ENCODE measurements at regions not wholly inside any gene's neighbourhood (a gene's known extent, or its start where the extent isn't known, plus 50 kb on each side); places are given as distances from the start of the nearest gene placed in this dataset.

DNA sequence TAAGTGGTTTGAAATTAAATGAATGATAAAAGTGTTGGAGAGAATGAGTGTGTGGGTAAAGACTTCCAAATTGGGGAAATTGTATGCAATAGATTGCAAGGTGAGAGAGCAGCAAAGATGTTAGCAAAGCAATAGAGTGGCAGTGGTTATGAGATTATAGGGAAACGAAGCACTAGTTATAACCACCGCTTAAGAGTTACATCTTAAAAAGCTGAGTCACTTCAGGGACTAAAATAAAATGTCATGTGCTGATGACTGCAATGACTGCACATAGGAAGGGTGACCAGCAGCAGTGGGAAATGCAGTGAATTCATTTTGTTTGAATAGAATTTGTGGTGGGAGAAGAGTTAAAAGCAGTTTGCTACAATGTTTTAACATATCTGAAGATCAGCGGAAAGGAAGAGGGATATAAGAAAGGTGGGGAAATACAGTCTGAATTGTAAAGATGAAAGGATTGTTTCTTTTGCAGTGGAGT, 127.3 kb downstream of the RAP2B start:
- no peak overlapping the region for H3K9ac ChIP-seq (ENCODE audit: low read depth, low read length)
- no peak overlapping the region for H3K4me3 ChIP-seq (ENCODE audit: low read depth, low read length)
- H3K4me1 ChIP-seq (ENCODE audit: control insufficient read depth, insufficient read depth, low read length), result peaks cover 3% of the 10 kb centered on the region
- H3K36me3 ChIP-seq (ENCODE audit: control insufficient read depth, insufficient read depth, low read length), result no peaks in the 10 kb centered on the region
- no peaks in the 10 kb centered on the region for H3K27me3 ChIP-seq (ENCODE audit: control insufficient read depth, insufficient read depth, low read length)
- no peaks in the 10 kb centered on the region for H3K9me3 ChIP-seq (ENCODE audit: control insufficient read depth, insufficient read depth, low read length)

DNA sequence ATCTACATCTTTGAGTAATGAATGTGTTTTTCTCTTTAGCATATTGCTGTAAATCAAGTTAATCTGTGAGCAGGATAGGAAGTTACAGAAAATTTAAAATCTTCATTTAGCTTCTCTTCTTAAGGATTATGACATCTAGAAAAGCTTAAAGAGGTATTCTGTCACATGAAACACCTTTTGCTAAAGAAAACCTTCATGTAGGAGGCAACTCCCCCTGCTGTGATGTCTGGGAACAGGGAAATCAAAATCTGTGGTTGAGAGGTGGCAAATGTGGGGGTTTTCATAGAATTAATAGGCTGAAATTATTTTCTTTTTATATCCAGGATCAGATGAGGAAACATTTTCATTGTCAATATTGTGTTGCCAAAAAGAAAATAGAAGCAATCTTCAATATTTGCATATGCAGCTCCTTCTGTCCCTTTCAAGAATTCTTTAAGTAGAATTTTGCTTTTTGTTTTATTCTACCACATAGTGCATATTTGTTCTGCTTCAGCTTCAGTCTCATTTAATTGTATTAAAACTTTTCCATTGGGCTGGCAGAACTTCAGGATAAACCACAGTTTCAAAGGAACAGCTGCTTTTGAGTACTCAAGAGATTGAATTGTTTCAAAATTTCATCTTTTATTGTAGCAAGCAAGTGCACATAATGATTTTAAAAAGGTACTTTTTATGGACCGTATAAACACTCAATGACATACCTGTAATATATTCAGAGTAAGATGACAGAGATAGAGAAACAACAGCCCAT, 128.4 kb downstream of the RAP2B start:
- H3K9ac ChIP-seq (ENCODE audit: low read depth, low read length), result no peak overlapping the region
- H3K27me3 ChIP-seq (ENCODE audit: control insufficient read depth, insufficient read depth, low read length), result no peaks in the 10 kb centered on the region
- H3K4me3 ChIP-seq (ENCODE audit: low read depth, low read length), result no peak overlapping the region
- H3K36me3 ChIP-seq (ENCODE audit: control insufficient read depth, insufficient read depth, low read length), result no peaks in the 10 kb centered on the region
- no peaks in the 10 kb centered on the region for H3K9me3 ChIP-seq (ENCODE audit: control insufficient read depth, insufficient read depth, low read length)
- H3K4me1 ChIP-seq (ENCODE audit: control insufficient read depth, insufficient read depth, low read length), result peaks cover 3% of the 10 kb centered on the region

DNA sequence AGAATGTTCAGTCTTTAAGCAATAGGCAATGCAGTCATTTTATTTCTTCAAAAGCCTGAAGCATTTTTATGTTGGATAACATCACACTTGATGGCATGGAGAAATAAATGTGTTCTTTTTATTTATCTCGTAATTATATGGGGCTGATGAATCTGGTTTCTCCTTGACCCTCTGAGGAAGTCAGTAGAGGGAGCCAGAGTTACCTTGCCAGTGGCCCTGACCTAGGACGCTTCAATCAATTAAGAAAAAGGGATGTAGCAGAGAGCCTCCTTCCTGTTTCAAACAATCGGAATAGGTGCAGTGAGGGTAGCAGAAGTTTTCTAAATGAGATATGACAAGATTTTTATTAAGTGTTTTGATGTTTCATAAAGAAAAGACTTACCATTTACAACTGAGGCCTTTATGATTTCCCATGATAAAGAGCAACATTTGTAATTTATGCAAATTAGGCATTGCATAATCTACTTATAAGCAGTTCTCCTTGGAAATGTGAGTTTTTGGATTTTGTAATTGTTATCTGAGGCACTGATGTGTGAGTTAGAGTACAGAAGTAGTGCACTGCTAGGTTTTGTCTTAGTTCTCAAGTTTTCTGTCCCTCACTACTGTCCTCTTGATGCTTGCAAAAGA, 129.1 kb downstream of the RAP2B start:
- Histone ChIP-seq H3K36me3 (ENCODE audit: control insufficient read depth, insufficient read depth, low read length) (no peaks in the 10 kb centered on the region), H3K4me3 (ENCODE audit: low read depth, low read length) (no peak overlapping the region), H3K4me1 (ENCODE audit: control insufficient read depth, insufficient read depth, low read length) (peaks cover 3% of the 10 kb centered on the region), H3K9me3 (ENCODE audit: control insufficient read depth, insufficient read depth, low read length) (no peaks in the 10 kb centered on the region), H3K9ac (ENCODE audit: low read depth, low read length) (no peak overlapping the region), H3K27me3 (ENCODE audit: control insufficient read depth, insufficient read depth, low read length) (no peaks in the 10 kb centered on the region)

DNA sequence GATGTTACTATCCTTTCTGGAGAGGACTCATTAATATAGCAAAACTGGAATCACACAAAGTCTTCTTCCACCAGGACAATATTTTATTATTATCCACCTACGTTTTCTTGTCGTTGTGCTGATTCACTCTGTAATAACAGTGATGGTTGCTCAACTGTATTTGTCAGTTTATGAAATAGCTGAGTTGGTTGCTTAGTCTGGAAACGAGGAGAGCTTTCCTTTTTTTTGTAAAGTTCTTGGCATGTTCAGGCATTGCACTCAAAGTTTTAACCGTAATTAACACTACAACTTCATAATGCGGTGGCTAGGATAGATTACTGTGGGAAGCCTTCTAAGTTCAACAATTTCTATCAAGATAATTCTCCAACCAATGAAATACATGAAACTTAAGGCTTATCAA, 131.2 kb downstream of the RAP2B start:
- Histone ChIP-seq H3K36me3 (ENCODE audit: control insufficient read depth, insufficient read depth, low read length) (no peaks in the 10 kb centered on the region), H3K4me1 (ENCODE audit: control insufficient read depth, insufficient read depth, low read length) (peaks cover 3% of the 10 kb centered on the region), H3K4me3 (ENCODE audit: low read depth, low read length) (no peak overlapping the region), H3K27me3 (ENCODE audit: control insufficient read depth, insufficient read depth, low read length) (no peaks in the 10 kb centered on the region), H3K9ac (ENCODE audit: low read depth, low read length) (no peak overlapping the region), H3K9me3 (ENCODE audit: control insufficient read depth, insufficient read depth, low read length) (no peaks in the 10 kb centered on the region)

DNA sequence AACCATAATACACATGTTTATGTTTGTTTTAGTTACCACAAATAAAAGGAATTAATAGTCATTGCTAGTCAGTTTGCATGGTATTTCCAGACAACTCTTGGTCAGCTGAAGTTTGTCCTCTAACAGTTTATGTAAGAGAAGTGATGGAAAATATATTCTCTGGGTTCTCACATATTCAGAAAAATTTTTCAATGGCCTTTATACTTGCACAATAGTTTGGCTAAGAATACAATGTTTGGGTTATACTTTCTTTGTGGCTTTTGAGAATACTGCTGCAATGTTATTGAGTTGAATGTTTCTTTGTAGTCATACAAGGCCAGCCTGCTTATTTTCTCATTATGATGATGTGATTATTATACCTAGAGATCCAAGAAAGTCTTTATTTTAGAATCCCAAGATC, 133.9 kb downstream of the RAP2B start:
- H3K36me3 ChIP-seq (ENCODE audit: control insufficient read depth, insufficient read depth, low read length), result no peaks in the 10 kb centered on the region
- H3K4me3 ChIP-seq (ENCODE audit: low read depth, low read length), result no peak overlapping the region
- no peak overlapping the region for H3K9ac ChIP-seq (ENCODE audit: low read depth, low read length)
- no peaks in the 10 kb centered on the region for H3K27me3 ChIP-seq (ENCODE audit: control insufficient read depth, insufficient read depth, low read length)
- no peaks in the 10 kb centered on the region for H3K9me3 ChIP-seq (ENCODE audit: control insufficient read depth, insufficient read depth, low read length)
- no peaks in the 10 kb centered on the region for H3K4me1 ChIP-seq (ENCODE audit: control insufficient read depth, insufficient read depth, low read length)

DNA sequence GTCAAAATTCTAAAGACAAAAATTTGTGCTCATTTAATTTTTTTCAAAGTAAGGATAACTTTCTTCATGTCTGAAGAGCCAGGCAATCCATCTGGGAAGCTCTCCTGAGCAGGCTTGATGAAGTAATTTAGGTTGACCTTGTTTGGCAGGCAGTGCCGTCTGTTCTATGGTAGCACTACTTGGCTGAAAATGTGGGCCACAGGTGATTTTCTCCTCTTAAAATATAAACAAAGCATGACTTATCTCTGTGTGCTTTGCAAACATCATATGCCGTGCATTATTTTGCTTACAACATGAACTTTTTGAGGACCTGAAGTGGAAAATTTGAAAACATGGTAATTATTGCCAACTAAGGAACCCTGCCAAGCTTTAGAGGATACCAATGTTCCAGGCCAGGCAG, 143.2 kb downstream of the RAP2B start:
- H3K36me3 ChIP-seq (ENCODE audit: control insufficient read depth, insufficient read depth, low read length), result no peaks in the 10 kb centered on the region

DNA sequence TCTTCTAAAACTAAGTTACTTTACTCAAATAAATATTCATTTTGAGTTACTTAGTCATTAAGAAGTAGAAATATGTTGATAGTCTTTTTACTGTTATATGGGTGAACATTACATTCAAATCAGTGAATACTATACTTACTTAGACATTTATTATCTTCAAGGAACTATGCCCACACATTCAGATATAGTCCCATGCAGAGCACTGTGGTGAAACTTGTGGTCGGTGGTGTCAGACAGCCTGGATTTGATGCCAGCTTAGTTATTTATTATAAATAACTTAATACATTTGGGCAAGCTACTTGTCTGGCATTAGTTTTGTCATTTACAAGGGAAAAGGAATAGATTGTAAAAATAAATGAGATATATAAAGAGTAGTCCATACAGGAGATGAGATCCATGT, 149.5 kb downstream of the RAP2B start:
- Histone ChIP-seq H3K9me3 (ENCODE audit: control insufficient read depth, insufficient read depth, low read length) (no peaks in the 10 kb centered on the region), H3K4me3 (ENCODE audit: low read depth, low read length) (no peak overlapping the region), H3K9ac (ENCODE audit: low read depth, low read length) (no peak overlapping the region), H3K4me1 (ENCODE audit: control insufficient read depth, insufficient read depth, low read length) (no peaks in the 10 kb centered on the region), H3K27me3 (ENCODE audit: control insufficient read depth, insufficient read depth, low read length) (no peaks in the 10 kb centered on the region), H3K36me3 (ENCODE audit: control insufficient read depth, insufficient read depth, low read length) (no peaks in the 10 kb centered on the region)

More for the DNA sequence above, 143.2 kb downstream of the RAP2B start:
- H3K4me1 ChIP-seq (ENCODE audit: control insufficient read depth, insufficient read depth, low read length), result no peaks in the 10 kb centered on the region
- H3K9ac ChIP-seq (ENCODE audit: low read depth, low read length), result no peak overlapping the region
- no peaks in the 10 kb centered on the region for H3K27me3 ChIP-seq (ENCODE audit: control insufficient read depth, insufficient read depth, low read length)
- H3K9me3 ChIP-seq (ENCODE audit: control insufficient read depth, insufficient read depth, low read length), result no peaks in the 10 kb centered on the region
- H3K4me3 ChIP-seq (ENCODE audit: low read depth, low read length), result no peak overlapping the region

DNA sequence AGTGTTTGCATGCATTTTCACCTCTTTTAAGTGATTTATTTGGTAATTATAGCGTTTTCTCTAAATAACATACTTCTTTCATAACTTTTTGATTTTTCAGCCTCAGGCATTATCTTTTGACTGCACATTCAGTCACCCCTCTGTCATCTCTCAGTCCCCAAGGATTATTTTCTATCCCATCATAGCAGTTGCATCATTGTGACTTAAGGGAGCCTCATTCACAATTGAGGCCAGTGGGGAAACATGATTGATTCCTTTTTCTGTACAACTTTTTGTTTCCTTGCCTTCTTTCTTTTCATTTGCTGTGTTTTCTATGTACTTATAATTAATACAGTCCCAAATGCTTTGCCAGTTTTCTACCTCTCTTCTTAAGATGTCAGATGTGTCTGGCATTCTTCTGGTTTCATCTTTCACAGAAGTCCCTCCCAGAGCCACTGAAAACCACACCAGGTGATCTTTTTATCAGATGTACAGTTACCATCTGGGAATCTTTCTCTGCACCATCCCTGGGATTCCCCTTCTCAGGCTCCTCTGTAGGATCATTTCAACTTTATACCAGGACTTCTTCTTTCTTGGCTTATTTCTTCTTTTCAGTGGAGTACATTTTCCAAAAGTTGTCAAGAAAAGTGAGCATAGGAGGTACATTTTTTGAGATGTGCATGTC, 151.4 kb downstream of the RAP2B start:
- Histone ChIP-seq H3K9ac (ENCODE audit: low read depth, low read length) (no peak overlapping the region), H3K4me3 (ENCODE audit: low read depth, low read length) (no peak overlapping the region), H3K9me3 (ENCODE audit: control insufficient read depth, insufficient read depth, low read length) (no peaks in the 10 kb centered on the region), H3K27me3 (ENCODE audit: control insufficient read depth, insufficient read depth, low read length) (no peaks in the 10 kb centered on the region), H3K4me1 (ENCODE audit: control insufficient read depth, insufficient read depth, low read length) (no peaks in the 10 kb centered on the region), H3K36me3 (ENCODE audit: control insufficient read depth, insufficient read depth, low read length) (no peaks in the 10 kb centered on the region)

DNA sequence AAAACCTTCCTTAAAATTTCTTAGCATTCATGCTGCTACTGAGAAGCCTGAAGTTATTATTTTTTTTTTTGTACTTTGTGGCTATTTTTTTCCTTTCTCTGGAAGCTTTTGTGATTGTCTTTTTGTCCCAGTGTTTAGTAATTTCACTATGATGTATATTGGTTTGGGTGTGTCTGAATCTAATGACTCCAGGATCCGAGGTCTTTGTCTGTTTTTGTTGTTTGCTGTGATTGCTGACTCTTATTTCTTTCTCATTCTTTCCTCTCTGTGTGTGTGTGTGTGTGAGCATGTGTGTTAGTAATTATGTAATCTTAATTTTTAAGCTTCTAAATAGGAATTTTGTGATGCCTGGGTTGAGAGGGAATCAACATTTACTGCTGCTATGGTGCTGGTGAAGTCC, 152.0 kb downstream of the RAP2B start:
- Histone ChIP-seq H3K36me3 (ENCODE audit: control insufficient read depth, insufficient read depth, low read length) (no peaks in the 10 kb centered on the region), H3K4me3 (ENCODE audit: low read depth, low read length) (no peak overlapping the region), H3K4me1 (ENCODE audit: control insufficient read depth, insufficient read depth, low read length) (no peaks in the 10 kb centered on the region), H3K9me3 (ENCODE audit: control insufficient read depth, insufficient read depth, low read length) (no peaks in the 10 kb centered on the region), H3K27me3 (ENCODE audit: control insufficient read depth, insufficient read depth, low read length) (no peaks in the 10 kb centered on the region), H3K9ac (ENCODE audit: low read depth, low read length) (no peak overlapping the region)

DNA sequence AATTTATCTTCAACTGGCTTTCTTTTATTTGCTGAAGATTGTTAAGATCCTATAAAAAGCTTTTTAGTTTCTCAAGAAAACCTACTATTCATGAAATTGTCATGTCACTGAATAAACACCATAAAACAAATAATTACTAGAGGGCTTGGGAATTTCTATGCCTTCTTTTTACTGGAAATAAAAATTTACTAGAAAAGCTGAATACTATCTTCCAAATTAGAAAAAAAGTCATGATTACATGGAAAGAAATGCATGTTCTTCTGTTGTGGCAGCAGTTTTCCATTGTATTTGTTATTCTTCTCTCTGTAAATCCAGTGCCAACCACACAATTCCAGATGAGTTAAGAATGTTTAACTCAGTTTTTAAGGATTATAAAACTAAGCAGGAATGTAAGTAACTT, 153.8 kb downstream of the RAP2B start:
- H3K27me3 ChIP-seq (ENCODE audit: control insufficient read depth, insufficient read depth, low read length), result no peaks in the 10 kb centered on the region
- H3K4me1 ChIP-seq (ENCODE audit: control insufficient read depth, insufficient read depth, low read length), result no peaks in the 10 kb centered on the region
- H3K9me3 ChIP-seq (ENCODE audit: control insufficient read depth, insufficient read depth, low read length), result no peaks in the 10 kb centered on the region
- H3K4me3 ChIP-seq (ENCODE audit: low read depth, low read length), result no peak overlapping the region
- H3K36me3 ChIP-seq (ENCODE audit: control insufficient read depth, insufficient read depth, low read length), result no peaks in the 10 kb centered on the region
- H3K9ac ChIP-seq (ENCODE audit: low read depth, low read length), result no peak overlapping the region

DNA sequence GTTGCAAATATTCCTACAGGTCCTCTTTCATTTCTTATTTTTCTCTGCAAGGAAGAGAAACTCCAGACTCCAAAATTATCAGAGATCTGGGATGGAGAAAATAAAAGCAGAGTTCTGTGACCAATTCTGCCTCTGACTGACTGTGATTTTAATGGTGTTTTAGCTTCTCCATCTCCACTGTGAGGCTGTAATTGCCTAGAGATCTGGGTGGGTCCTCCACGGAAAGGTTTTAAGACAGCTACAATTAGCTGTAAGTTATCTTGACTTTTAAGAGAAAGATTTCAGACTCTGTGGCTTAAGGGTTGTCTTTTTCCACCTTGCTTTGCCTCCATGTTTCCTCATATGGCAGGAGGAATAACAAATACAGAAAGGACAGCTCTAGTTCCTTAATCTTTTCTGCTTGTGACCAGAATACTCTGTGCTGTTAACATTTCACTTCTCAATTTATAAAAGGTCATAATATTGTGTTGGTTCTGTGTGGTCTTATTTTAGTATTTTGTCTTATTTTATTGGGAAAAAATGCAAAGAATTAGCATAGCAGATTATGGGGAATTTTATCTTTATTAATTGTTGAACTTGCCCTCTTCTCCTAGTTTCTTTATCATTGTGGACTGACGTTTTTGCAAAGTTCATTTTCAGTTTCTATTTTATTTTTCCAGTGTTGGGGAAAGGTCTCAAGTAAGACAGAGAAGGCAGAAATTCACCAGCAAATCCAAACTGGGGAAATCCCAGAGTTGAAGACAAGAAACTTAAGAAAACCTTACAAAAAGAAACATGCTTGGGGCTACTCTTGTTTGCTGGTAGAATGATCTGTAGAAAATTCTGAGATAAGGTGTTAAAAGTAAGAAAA, 157.9 kb downstream of the RAP2B start:
- Histone ChIP-seq H3K9ac (ENCODE audit: low read depth, low read length) (no peak overlapping the region), H3K36me3 (ENCODE audit: control insufficient read depth, insufficient read depth, low read length) (no peaks in the 10 kb centered on the region), H3K4me1 (ENCODE audit: control insufficient read depth, insufficient read depth, low read length) (no peaks in the 10 kb centered on the region), H3K27me3 (ENCODE audit: control insufficient read depth, insufficient read depth, low read length) (no peaks in the 10 kb centered on the region), H3K9me3 (ENCODE audit: control insufficient read depth, insufficient read depth, low read length) (no peaks in the 10 kb centered on the region), H3K4me3 (ENCODE audit: low read depth, low read length) (no peak overlapping the region)
